GM12801 (cell line): ENCODE measurements at regions not wholly inside any gene's neighbourhood (a gene's known extent, or its start where the extent isn't known, plus 50 kb on each side); places are given as distances from the start of the nearest gene placed in this dataset.

ENCODE experiments used
- TF ChIP-seq, protein P1 (sequence below): IDR thresholded peaks from one replicate; pipeline ENCODE4 v1.5.1; 2011; ENCODE audit warnings: control low read depth; ENCODE audit not compliant: insufficient read length; ENCODE audit errors: extremely low read depth

DNA sequence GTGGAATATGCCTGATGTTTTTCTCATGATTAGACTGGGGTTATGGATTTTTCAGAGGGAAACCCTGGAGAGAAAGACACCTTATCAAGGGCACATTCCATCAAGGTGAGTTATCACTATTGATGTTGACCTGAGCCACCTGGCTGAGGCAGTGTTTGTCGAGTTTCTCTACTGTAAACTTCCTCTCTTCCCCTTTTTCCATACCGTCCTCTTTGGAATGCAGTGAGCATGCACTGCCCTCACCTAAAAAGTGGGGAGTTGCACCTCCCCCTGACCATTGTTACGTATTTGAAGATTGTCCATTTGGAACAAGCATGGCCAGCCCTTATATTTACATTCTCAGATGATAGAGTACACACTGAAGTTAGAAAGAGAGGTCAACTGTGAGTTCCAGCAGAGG, 53.9 kb upstream of the PWP1 start:
- TF ChIP-seq, protein P1, sequence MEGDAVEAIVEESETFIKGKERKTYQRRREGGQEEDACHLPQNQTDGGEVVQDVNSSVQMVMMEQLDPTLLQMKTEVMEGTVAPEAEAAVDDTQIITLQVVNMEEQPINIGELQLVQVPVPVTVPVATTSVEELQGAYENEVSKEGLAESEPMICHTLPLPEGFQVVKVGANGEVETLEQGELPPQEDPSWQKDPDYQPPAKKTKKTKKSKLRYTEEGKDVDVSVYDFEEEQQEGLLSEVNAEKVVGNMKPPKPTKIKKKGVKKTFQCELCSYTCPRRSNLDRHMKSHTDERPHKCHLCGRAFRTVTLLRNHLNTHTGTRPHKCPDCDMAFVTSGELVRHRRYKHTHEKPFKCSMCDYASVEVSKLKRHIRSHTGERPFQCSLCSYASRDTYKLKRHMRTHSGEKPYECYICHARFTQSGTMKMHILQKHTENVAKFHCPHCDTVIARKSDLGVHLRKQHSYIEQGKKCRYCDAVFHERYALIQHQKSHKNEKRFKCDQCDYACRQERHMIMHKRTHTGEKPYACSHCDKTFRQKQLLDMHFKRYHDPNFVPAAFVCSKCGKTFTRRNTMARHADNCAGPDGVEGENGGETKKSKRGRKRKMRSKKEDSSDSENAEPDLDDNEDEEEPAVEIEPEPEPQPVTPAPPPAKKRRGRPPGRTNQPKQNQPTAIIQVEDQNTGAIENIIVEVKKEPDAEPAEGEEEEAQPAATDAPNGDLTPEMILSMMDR: no peak

DNA sequence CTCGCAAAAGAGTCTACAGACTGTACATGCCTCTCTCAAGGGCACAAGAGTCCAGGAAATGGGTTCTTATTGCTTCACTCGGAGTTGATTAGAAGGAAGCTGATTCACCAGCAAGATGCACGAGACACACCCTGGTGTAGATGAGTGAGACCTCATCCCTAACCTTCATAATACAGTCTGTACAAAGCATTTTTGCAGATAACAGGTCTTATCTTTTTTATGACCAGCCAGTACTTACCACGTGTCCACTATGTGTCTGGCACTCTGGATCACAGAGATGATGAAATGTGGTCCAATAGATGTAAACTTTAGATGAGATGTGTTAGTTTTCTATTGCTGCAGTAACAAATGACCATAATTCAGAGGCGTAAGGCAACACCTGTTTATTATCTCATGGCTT, 53.4 kb upstream of the PWP1 start:
- TF ChIP-seq, protein P1: no peak

DNA sequence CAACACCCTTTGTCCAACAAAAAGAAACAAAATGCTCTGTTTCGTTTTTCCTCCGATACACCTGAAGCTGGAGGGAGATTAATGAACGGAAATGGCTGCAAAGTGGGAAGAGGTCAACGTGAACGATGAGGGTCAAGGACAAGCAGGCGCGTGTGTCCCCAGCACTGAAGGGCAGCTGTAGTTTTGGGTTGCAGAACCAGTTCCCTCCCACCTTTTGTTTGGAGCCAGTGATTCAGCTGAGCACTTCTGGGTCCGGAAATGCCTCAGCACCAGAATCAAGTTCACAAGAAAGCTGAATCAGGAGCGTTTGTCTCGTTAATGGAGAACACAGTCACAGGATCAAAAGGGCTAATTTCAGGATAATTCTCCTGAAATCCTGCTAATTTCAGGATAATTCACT, 51.1 kb upstream of the PWP1 start:
- TF ChIP-seq, protein P1: no peak

DNA sequence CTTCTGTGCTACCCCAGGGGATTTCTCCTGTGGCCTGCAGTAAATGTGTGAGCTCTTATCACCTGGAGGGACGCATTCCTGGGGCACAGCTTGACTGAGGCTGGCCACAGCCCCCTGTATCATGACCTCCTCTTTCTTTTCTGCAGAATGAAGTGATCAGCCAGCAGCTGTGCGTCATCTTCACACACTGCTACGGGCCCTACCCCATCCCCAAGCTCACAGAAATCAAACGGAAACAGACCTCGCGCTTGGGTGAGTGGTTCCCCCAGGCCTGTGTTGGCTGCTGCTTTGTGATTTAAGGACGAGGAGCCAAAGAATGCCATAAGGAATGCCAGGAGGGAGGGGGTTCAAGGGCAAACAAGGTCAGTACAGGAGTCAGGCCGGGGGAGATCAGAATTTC, 50.5 kb upstream of the PWP1 start:
- TF ChIP-seq, protein P1: no peak
